ENCODE measurements at regions not wholly inside any gene's neighbourhood (a gene's known extent, or its start where the extent isn't known, plus 50 kb on each side); places are given as distances from the start of the nearest gene placed in this dataset.

GRCh38 chr2:17163638-17164037 lies 354.6 kb downstream of the RAD51AP2 start:
- no peak overlapping the region for H4K91ac ChIP-seq (ENCODE audit: insufficient read length, low read depth, low read length)

More at GRCh38 chr2:17163638-17164037, 354.6 kb downstream of the RAD51AP2 start:
- no peaks in the 10 kb centered on the region for H3K27me3 Mint-ChIP-seq (ENCODE audit: low read depth)
- no peak overlapping the region for H3K27ac Mint-ChIP-seq
- no peaks in the 10 kb centered on the region for H4K20me1 ChIP-seq (ENCODE audit: control insufficient read depth, insufficient read depth, insufficient read length)
- H2AFZ ChIP-seq (ENCODE audit: low read length): no peak overlapping the region
- H2BK12ac ChIP-seq (ENCODE audit: insufficient read length, low read depth, low read length): no peak overlapping the region
- no peak overlapping the region for H3K56ac ChIP-seq (ENCODE audit: insufficient read length, low read depth, low read length)
- no peaks in the 10 kb centered on the region for H3K79me2 ChIP-seq (ENCODE audit: insufficient read depth, low read length)
- no peak overlapping the region for H2BK5ac ChIP-seq (ENCODE audit: insufficient read length, low read length)
- no peaks in the 10 kb centered on the region for H3K27me3 ChIP-seq (ENCODE audit: insufficient read depth, low read length)
- no peak for TF ChIP-seq CTCF (conservative IDR thresholded peaks at IDR 0.05)
- WGBS (ENCODE audit: extremely low coverage, insufficient read length, low lambda C conversion rate): no CpG with 5 or more reads among the region's 2 CpGs
- H2AK5ac ChIP-seq (ENCODE audit: insufficient read length, low read length): no peak overlapping the region
- DNase-seq: no peak
- no peak overlapping the region for H3K9ac ChIP-seq (ENCODE audit: extremely low read depth, insufficient read length, low read length)
- H2BK15ac ChIP-seq (ENCODE audit: low read depth, low read length): no peak overlapping the region
- H3K18ac ChIP-seq (ENCODE audit: insufficient read length, low read depth, low read length): no peak overlapping the region
- H3K36me3 Mint-ChIP-seq (ENCODE audit: insufficient read depth in 1 of 3, low read depth in 3 of 3): no peaks in the 10 kb centered on the region
- H3K4me1 Mint-ChIP-seq: no peaks in the 10 kb centered on the region
- H2BK120ac ChIP-seq (ENCODE audit: low read depth, low read length, poor library complexity, severe bottlenecking): no peak overlapping the region
- no peaks in the 10 kb centered on the region for H3K79me1 ChIP-seq (ENCODE audit: insufficient read depth, low read depth, low read length, poor library complexity, severe bottlenecking)
- H3K4me2 ChIP-seq (ENCODE audit: insufficient read depth, insufficient read length, low read length): no peak overlapping the region
- H3T11ph ChIP-seq (ENCODE audit: low read length): no peak overlapping the region
- no peaks in the 10 kb centered on the region for H3K23me2 ChIP-seq (ENCODE audit: insufficient read length, low read depth, low read length, poor library complexity, severe bottlenecking)
- no peaks in the 10 kb centered on the region for H3K9me3 ChIP-seq (ENCODE audit: control insufficient read depth, low read depth, low read length)
- H3K27ac ChIP-seq (ENCODE audit: insufficient read length, low read depth, low read length): no peak overlapping the region
- no peak overlapping the region for H3K4ac ChIP-seq (ENCODE audit: low read depth, low read length)
- H4K8ac ChIP-seq (replicated peaks; ENCODE audit: insufficient read length, low read depth, low read length): no peak overlapping the region
- no peaks in the 10 kb centered on the region for H3K4me1 ChIP-seq (ENCODE audit: insufficient read depth, low read length)
- no peak overlapping the region for H3K4me3 Mint-ChIP-seq
- no peak overlapping the region for H4K5ac ChIP-seq (ENCODE audit: insufficient read length, low read depth, low read length)
- no peaks in the 10 kb centered on the region for H3K9me3 Mint-ChIP-seq
- no peak overlapping the region for H3K23ac ChIP-seq (ENCODE audit: insufficient read length, low read depth, low read length)
- no peak overlapping the region for H2BK20ac ChIP-seq (ENCODE audit: low read depth, low read length, poor library complexity, severe bottlenecking)
- no peak overlapping the region for H3K14ac ChIP-seq (ENCODE audit: insufficient read depth, low read length)

Measured in H9 (cell line).